Left colon (tissue), 2 donors: ENCODE measurements at regions not wholly inside any gene's neighbourhood (a gene's known extent, or its start where the extent isn't known, plus 50 kb on each side); places are given as distances from the start of the nearest gene placed in this dataset.
"Not testable (repeated sequence)": the region's sequence is repeated elsewhere in the genome, so short reads cannot be mapped to it uniquely, and the experiment has no call there.

Source experiments
- ATAC-seq: fragments of 200-7000 bp; cut with Tn5 transposase; one replicate; pipeline ENCODE4 v1.9.1; 2020; ENCODE audit warnings: mild to moderate bottlenecking, moderate library complexity
- DNase-seq, 2 donors: peaks; one replicate each; pipeline ENCODE4 v3.0.0-alpha.2; 2020
- intact Hi-C, 2 donors: fragments of 100-400 bp; cut with DNase I in 1 of 2; cut with micrococcal nuclease in 1 of 2; formaldehyde crosslinking; loops; one replicate each; pipeline versions ENCODE4 v1.11.2 to v1.14.0; 2022; cut with DNase I, micrococcal nuclease
- donor health status: DM: no; HTN: no; CAD: no.
- donor health status: DM: yes; HTN: yes; CAD: no.

DNA sequence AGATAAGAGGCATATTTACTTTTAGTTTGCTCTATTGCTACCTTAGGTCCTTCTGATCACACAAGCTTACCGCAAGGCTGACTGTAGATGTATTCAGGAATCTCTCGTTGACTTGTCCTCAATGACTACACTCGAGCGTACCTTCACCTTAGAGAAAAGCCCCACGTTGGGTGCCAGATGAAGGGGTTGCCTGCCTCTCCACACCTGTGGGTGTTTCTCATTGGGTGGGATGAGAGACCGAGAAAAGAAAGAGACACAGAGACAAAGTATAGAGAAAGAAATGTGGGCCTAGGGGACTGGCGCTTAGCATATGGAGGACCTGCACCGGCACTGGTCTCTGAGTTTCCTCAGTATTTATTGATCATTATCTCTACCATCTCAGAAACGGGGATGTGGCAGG is 51.8 kb downstream of the ASCL4 start:
- intact Hi-C loops = no loop called here
- no peak for ATAC-seq
- DNase-seq = no peak

DNA sequence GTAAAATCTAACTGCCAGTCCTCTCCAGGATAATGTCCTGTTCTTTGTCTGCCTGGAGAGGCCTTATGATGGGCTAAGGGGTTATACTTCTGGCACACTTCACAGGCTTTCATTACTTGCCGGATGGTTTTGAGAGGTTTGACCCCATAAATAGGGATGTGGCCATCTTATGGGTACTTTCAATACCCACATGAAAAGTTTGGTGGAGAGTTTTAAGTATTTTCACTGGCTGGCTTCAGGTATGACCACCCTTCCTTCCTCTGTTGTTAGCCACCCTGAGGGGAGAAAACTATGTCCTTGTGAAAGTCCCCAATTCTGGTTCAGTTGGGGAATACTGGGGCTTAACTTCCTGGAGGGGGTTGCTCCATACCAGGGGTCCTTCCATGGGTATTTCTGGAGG is 54.8 kb downstream of the ASCL4 start:
- DNase-seq (no peak), ATAC-seq (no peak)
- intact Hi-C loops = no loop called here

DNA sequence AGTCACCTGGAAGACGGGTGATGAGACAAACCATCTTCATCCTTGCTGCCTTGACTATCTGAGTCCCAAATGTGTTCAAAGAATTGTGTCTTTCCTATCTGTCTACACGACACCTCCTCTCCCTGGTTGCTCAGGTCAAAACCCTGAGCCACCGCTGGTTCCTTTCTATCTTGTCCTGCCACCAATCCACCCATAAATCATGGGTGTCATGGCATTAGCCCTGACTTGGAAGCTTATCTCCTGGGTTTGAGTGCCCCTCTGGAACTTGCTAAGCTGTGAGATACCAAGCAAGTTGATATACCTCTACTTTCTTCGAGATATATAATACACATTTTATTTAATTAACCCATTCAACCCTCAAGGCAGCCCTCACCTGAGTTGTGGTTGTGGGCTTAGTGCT is 57.9 kb downstream of the ASCL4 start:
- DNase-seq (no peak), ATAC-seq (no peak)
- intact Hi-C loops = no loop called here

DNA sequence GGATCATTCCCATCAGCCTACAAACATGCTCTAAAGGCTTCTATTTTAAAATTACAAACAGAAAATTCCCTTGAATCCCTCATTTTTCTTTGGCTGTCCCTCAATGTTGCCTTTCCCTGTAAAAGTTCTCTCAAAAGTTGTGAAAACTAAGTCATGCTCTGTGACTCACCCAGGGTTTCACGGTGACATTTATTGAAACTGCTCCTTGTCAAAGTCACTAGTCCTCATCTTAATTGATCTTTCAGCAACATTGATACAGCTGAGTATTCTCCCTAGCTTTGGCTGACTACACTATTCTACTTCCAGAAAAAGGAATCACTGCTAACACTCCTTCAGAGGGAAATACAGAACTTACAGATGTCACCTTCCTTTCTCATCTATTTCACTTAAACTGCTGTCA is 65.7 kb downstream of the ASCL4 start:
- ATAC-seq (no peak), DNase-seq (no peak)
- intact Hi-C loops = no loop called here

DNA sequence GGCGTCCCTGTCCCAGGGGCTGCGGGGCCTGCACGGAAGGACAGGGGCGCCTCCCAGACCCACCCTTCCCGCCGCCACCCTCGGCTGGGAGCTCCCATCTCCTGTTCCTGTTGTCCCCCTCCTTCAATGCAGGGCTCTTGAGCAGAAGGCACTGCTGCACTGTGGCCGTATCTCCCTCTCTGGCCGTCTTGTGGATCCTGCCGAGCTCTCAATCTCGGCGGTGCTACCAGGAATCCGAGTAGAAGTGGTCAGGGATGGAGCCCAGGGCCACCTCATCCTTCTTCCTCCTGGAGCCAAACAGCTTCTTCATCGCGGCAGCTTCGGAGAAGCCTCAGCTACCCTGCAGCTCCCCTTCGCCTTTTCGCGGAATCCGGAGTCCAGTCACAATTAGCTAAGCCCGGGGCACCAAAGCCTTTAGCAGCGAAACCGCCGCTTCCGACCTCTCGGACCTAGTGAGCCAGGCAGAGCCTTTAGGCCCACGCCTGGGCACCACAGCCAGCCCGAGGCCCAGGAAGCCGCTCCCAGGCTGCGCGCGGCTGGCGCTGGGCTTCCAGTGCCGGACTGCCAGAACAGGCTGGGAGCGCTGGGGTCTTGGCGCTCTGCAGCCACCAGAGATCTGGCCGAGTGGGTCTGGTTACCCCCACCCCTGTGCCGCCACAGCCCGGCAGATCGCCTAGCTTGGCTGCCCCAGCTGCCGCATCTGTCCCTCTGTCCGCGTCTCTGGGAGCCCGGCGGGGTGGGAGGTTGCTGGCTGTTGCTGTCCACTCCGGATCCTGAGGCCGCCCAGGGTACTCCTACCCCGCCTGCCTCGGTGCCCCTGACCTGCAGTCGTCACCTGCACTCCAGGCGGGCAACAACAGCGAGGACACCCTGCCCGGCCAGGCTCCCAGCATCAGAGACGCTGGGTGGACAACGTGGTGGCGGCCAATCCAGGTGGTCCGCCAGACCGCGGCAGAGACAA is 69.1 kb downstream of the ASCL4 start:
- DNase-seq (no peak), ATAC-seq (no peak)
- intact Hi-C loops = no loop called here

DNA sequence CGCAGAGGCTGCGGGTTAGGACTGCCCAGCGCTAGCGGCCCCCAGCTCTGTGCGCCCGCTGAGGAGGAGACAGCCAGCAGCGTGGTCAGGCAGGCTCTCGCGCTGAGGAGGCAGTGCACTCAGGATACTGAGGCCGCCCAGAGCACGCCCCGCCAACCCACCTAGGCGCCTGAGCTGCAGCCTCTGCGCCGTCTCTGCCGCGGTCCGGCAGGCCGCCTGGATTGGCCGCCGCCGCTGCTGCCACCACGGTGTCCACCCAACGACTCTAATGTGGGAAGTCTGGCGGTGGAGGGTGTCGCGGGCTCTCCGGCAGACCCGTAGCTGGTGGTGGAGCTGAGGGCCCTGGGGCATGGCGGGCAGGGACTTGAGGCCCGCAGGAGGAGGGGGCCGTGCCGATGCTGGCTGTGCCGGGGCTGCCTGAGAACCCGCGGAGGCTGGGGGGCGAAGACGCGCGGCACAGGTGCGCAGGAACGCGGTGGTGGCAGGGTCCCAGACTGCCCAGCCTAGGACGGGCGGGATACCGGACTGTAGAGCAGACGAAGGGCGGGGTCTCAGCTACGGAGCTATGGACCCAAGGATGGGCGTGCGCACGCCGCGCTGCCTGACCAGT is 69.9 kb downstream of the ASCL4 start:
- intact Hi-C loops = no loop called here
- ATAC-seq (no peak), DNase-seq (no peak)

DNA sequence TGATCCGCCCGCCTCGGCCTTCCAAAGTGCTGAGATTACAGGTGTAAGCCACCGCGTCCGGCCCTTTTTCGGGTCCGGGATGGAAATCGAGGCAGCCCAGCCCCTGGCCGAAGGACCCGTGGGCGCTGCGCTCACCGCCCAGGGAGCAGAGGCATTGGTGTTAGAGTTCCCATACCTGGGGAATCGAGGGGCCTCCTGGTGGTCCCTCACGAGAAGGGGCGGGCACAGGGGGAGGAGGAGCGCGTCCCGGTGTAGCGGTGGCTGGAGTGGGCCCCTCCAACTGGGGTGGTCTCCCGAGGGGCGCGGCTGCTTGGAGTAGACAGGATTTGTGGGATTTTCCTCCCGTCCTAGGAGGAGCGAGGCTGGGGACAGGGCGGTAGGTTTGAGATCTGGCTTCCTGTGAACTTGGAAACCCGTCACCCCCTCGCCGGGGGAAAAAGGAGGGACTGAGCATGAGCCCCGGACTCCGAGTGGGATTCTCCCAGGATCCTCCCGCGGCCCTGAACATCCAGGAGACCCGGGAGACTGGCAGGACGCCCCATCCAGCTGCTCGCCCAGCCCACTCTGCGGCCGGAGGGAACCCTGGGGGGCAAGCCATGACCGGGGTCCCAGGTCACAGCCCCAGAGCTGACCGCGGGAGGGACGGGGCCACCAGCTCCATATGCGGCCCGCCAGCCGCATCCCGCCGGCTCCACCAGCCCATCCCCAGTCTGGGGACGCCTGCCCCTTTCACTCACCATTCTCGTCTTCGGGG is 70.9 kb downstream of the ASCL4 start:
- ATAC-seq (no peak), DNase-seq (no peak)
- intact Hi-C loops = no loop called here

DNA sequence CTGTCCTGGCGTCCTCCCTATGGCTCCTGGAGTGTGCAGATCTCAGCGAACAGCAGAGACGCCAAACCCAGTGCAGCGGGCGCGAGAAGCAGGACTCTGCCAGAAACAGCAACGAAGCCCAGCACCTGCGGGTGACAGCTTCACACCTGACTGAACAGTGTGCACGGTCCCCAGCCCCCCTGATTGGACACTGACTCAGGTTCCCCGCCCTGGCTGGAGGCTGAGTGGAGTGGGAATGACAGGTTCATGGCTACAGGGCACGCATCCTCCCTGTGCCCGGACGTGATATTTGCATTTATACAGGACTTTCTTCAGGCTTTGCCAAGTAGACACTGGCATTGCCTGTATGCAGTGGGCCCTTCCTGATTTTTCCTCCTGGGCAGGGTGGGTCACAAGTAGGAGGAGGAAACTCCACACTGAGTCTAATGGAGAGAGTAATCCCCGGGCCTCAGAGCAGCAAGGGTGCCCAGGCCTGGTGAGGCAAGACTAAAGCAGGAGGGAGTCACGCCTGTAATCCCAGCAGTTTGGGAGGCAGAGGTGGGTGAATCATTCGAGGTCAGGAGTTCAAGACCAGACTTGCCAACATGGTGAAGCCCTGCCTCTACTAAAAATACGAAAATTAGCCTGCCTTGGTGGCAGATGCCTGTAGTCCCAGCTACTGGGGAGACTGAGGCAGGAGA is 71.6 kb downstream of the ASCL4 start:
- DNase-seq (no peak), ATAC-seq (no peak)
- intact Hi-C loops = no loop called here

DNA sequence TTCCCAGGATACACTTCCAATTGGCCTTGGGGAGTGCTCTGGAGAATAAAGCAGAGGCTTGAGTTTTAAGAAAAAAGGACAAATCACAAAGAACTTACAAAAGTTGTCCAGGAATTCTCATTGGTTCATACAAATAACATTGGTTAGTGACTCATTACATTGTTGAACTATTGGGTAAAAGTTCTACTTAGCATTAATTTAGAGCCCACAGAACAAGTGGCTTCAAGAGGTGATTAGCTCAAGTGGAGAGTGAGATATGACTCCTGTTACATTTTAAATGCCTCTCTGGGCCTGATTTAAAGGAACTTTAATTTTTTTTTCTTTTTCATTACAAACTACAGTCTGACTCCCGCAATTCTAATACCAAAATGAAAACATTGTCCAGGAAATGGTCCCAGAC is 72.9 kb downstream of the ASCL4 start:
- no peak for ATAC-seq
- DNase-seq = no peak
- intact Hi-C loops = no loop called here

DNA sequence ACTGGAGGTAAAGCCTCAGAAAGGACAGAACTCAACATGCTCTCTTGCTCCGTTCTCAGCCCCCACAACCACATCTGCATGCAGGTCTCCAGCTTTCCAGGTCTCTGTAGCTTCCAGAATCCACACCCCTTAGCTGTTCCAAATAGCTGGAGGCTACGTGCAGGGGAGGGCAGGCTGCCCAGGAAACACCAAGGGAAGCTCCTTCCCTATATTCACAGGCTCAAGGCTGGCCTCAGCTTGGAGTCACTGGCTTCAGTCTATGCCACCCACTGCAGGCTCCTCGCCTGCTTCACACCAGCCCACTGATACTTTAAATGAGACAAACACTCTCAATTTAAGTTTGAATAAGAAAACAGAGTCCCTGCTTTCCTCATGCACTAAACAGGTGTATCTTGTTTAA is 73.3 kb downstream of the ASCL4 start:
- ATAC-seq (no peak), DNase-seq (no peak)
- intact Hi-C loops = no loop called here

DNA sequence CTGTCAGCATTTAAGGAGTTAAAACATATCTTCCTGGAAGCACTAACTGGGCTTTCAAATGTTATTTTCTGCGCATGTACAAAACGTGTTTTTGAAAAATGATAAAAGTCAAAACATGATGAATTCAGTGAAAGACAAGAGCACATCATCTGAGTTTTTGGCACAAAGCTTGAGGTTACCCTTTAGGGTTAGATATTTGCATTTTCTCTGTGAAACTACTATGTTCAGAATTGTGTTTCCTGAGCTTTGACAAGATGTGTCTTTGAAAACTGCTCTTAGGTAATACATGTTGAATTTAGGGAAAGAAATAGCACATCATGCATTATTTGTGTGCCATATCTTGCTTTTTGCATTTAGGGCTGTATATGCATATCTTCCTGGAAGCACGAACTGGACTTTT is 79.0 kb downstream of the ASCL4 start:
- intact Hi-C loops = no loop called here
- no peak for DNase-seq
- ATAC-seq = no peak

DNA sequence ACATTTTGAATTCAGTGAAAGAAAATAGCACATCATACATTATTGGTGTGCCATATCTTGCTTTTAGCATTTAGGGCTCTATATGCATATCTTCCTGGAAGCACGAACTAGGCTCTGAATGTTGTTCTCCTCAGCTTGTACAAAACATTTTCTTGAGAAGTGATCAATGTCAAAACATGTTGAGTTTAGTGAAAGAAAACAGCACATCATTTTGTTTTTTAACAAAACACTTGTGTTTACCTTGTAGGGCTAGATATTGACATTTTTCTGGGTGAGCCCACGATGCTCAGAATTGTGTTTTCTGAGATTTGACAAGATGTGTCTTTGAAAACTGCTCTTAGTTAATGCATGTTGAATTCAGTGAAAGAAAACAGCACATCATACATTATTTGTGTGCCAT is 81.0 kb downstream of the ASCL4 start:
- ATAC-seq (no peak), DNase-seq (no peak)
- intact Hi-C loops = no loop called here

DNA sequence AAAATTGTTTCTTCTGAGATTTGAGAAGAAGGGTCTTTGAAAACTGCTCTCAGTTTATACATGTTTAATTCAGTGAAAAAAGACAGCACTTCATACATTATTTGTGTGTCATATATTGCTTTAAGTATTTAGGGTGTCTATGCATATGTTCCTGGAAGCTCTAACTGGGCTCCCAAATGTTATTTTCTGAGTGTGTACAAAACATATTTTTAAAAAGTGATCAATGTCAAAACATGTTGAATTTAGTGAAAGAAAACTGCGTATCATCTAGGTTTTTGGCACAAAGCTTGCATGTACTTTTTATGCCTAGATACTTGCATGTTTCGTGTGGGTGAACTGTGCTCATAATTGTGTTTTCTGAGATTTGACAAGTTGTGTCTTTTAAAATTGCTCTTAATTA is 81.6 kb downstream of the ASCL4 start:
- intact Hi-C loops = no loop called here
- DNase-seq (no peak), ATAC-seq (no peak)

DNA sequence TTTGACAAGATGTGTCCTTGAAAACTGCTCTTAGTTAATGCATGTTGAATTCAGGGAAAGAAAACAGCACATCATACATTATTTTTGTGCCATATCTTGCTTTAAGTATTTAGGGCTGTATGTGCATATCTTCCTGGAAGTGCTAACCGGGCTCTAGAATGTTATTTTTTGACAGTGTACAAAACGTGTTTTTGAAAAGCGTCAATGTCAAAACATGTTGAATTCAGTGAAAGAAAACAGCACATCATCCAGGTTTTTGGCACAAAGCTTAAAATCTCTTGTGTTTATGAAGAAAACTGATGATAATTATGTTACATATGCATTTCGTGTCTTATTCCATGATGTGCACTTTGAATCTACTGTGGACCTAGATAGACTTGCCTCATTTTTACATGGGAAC is 82.7 kb downstream of the ASCL4 start:
- DNase-seq (no peak), ATAC-seq (no peak)
- intact Hi-C loops = no loop called here

DNA sequence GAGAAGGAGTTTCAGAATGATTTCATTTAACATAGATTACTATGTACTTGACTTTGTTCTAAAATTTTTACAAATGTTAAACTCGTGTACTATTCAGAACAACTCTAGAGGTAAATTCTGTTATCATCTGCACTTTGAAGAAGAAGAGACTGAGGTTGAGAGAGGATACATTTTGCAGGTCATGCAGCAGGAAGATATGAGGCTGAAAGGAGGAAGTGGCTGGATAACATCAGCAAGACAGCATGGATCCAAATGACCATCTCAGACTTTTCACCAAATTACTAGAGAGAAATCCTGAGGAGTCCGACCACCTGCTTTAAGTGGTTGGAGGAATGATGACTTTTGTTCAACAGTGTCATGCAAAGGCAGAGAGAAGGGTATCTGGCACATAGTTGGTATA is 84.9 kb downstream of the ASCL4 start:
- DNase-seq = no peak
- no peak for ATAC-seq
- intact Hi-C loops = no loop called here

DNA sequence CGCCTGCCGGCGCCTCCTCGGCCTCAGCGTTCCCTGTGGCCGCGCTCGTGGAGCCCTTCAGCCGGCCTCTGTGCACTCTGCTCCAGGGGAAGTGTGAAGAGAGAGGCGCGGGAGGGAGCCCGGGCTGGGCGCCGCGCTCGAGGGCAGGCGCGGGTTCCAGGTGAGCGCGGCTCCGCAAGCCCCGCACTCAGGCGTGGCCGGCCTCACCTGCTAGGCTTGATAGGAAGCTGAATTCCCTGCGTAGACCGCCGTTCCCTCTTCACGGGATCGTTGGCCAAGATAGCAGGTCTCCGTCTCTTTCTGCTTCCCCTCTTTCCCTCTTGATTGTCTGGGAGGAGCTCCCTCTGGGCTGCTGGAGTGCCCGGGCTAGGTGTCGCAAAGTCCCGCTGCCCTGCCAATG is 89.7 kb downstream of the ASCL4 start:
- DNase-seq (no peak), ATAC-seq (no peak)

DNA sequence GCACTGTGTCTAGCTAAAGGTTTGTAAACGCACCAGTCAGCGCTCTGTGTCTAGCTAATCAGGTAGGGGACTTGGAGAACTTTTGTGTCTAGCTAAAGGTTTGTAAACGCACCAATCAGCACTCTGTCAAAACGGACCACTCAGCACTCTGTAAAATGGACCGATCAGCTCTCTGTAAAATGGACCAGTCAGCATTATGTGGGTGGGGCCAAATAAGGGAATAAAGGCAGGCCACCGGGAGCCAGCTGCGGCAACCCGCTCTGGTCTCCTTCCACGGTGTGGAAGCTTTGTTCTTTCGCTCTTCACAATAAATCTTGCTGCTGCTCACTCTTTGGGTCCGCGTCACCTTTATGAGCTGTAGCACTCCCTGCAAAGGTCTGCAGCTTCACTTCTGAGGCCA is 90.2 kb downstream of the ASCL4 start:
- DNase-seq, intact Hi-C loops, ATAC-seq: not testable (repeated sequence)

More for the DNA sequence above, 89.7 kb downstream of the ASCL4 start:
- intact Hi-C loops = no loop called here

DNA sequence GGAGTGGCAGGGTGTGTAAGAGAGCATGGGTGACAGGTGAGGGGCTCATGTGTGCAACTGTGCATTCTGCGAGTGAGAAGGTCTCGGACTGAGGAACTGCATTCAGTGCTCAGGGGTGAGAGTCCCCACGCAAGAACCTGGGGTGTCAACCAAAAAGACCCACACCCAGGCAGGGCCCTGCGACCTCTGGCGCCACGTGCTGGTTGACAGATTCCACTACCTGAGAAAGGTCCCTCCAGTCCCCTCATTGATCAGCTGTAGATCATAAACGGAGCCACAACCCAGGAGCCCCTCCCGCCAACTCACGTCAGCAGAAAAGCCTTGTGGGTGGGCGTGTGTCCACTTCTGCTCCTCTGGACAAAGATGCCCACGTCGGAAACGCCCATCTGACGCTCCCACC is 98.7 kb downstream of the ASCL4 start:
- intact Hi-C loops = no loop called here
- ATAC-seq = no peak
- DNase-seq = no peak

DNA sequence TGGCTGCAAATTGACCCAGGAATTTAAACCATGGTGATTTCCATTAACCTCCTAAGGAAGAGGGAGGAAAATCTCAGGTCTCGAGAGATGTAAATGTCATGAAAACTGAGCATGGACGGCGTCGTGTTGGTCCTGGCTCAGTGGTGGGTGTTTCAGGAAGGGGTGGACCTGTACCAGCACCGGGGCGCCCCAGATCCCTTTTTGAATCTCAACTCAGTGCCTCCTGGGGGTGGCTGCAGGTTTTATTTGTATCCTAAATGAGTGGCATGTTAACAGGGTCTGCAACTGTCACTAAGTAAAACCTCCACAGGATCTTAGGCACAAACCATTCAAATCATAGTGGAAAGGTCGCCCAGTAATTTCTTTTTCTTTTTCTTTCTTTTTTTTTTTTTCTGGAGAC is 101.3 kb downstream of the ASCL4 start:
- no peak for ATAC-seq
- DNase-seq = no peak
- intact Hi-C loops = no loop called here
